Muscle of leg (tissue), 3 donors: ENCODE measurements at regions not wholly inside any gene's neighbourhood (a gene's known extent, or its start where the extent isn't known, plus 50 kb on each side); places are given as distances from the start of the nearest gene placed in this dataset.

Experiments used
- DNase-seq: peaks from one replicate; pipeline ENCODE4 v3.0.0; 2013
- H3K27ac ChIP-seq: one replicate; pipeline ENCODE4 v1.5.1; 2013; ENCODE audit warnings: mild to moderate bottlenecking, low read length, control low read depth
- H3K27me3 ChIP-seq: one replicate; pipeline ENCODE4 v1.6.1; 2013; ENCODE audit warnings: low read length; ENCODE audit not compliant: control insufficient read depth, insufficient read depth
- H3K36me3 ChIP-seq: one replicate; pipeline ENCODE4 v1.6.1; 2013; ENCODE audit warnings: low read length; ENCODE audit not compliant: control insufficient read depth, insufficient read depth
- H3K4me1 ChIP-seq: one replicate; pipeline ENCODE4 v1.6.1; 2013; ENCODE audit warnings: low read length; ENCODE audit not compliant: control insufficient read depth, insufficient read depth
- H3K4me3 ChIP-seq: one replicate; pipeline ENCODE4 v1.5.1; 2013; ENCODE audit warnings: low read length, control low read depth
- H3K9me3 ChIP-seq: replicated peaks from 2 replicates; pipeline ENCODE4 v1.6.1; 2013; ENCODE audit warnings: low read depth, low read length; ENCODE audit not compliant: control insufficient read depth
- WGBS: methylation state at CpG from one replicate; pipeline ENCODE4 v1.1.5; 2013; ENCODE audit warnings: missing lambda C conversion rate; ENCODE audit not compliant: insufficient coverage; 5-methylcytosine and 5-hydroxymethylcytosine counted together

DNA sequence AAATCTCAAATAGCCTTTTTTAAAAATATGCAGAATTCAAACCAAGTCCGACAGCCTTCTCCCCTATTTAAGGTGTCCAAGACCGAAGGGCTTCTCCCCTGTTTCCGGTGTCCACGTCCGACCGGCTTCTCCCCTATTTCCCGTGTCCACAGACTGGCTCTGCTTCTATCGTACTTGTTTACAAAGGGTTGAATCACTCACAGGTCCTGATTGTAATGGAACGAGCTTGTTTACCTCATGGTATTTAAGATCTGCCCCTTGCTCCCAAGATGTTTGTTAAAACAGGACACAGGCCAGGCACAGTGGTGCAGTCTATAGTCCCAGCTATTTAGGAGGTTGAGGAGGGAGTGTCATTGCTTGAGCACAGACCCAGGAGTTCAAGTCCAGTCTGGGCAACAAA, 90.4 kb upstream of the ROBO2 start:
- H3K36me3 ChIP-seq: no peaks in the 10 kb centered on the region
- no peak overlapping the region for H3K27ac ChIP-seq
- H3K27me3 ChIP-seq: no peaks in the 10 kb centered on the region
- H3K4me1 ChIP-seq: no peaks in the 10 kb centered on the region
- 92% methylated on average over 9 of the region's 9 CpGs for WGBS
- H3K9me3 ChIP-seq: no peaks in the 10 kb centered on the region
- no peak for DNase-seq
- H3K4me3 ChIP-seq: no peak overlapping the region

DNA sequence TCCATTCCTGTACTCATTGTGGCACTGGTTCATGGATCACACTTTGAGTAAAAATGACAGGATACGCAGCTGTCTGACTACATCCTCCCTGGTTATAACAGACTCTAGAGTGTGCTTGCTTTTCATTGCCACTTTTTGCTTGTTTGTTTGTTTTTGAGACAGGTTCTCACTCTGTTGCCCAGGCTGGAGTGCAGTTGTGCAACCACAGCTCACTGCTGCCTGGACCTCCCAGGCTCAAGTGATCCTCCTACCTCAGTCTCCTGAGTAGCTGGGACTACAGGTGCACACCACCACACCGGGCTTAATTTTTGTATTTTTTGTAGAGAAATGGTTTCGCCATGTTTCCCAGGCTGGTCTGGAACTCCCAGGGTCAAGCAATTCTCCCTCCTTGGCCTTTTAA, 89.3 kb upstream of the ROBO2 start:
- Histone ChIP-seq H3K9me3 (no peaks in the 10 kb centered on the region), H3K36me3 (no peaks in the 10 kb centered on the region), H3K27ac (no peak overlapping the region), H3K27me3 (no peaks in the 10 kb centered on the region), H3K4me3 (no peak overlapping the region), H3K4me1 (no peaks in the 10 kb centered on the region)
- DNase-seq: no peak
- no CpG with 5 or more reads among the region's 3 CpGs for WGBS

DNA sequence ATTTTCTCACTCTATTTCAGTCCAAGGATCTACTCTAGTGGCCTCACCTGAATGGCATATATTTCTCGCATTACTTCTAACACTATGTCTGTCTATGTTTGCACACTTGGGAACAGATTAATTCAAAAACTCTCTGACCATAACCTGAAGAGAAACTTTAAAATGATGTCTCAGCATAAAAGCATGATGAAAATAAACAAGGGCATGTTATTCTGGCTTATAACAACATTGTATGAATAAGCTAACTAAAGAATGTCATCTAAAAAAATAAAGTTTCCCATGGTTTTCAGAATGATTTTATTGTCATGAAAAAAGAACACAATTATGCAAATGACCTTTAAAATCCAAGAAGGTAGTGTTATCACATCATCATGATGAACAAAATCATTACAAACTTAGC, 85.5 kb upstream of the ROBO2 start:
- Histone ChIP-seq H3K27me3 (no peaks in the 10 kb centered on the region), H3K9me3 (no peaks in the 10 kb centered on the region), H3K4me1 (no peaks in the 10 kb centered on the region), H3K36me3 (no peaks in the 10 kb centered on the region), H3K4me3 (no peak overlapping the region), H3K27ac (no peak overlapping the region)
- WGBS: no CpG with 5 or more reads among the region's 1 CpG
- no peak for DNase-seq

DNA sequence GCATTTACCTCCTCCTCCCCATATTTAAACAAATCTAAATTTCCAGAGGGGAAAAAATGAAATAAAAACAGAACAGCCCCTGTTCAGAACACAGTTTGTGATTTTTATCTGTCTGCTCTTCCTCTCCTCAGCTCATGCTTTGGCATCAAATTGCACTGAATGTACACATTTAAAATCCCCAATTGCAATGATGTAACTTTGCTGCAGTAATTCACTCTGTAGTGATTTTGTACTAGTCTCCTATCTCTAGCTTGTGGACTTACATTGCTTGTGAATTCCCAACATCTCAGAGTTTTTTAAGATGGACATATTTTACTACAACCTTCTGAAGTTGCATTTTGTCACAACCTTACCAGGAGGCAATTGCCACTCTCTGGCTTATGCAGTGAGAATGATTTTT, 81.6 kb upstream of the ROBO2 start:
- Histone ChIP-seq H3K4me3 (no peak overlapping the region), H3K27ac (peak overlapping the region; percentile 39), H3K4me1 (no peaks in the 10 kb centered on the region), H3K9me3 (no peaks in the 10 kb centered on the region), H3K27me3 (no peaks in the 10 kb centered on the region), H3K36me3 (no peaks in the 10 kb centered on the region)
- peak; percentile 80 for DNase-seq

DNA sequence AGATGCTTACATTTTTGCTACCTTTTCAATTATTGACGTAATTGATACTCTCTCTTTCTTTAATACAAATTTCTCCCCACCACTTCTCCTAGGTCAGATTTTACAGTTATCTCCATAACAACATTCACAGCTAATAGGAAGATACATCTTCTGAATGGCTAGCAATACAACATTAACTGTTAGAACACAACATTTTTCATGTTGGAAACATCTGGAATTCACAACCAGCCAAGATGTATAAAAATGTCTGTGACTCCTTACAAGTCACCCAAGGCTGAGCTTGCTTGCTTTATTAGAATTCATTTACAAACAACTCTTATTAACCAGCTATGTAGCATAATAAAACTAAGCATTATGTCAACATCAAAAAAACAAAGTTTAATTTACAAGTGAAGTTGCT, 81.0 kb upstream of the ROBO2 start:
- no peaks in the 10 kb centered on the region for H3K27me3 ChIP-seq
- DNase-seq: peak; percentile 63
- no CpG with 5 or more reads among the region's 1 CpG for WGBS
- no peaks in the 10 kb centered on the region for H3K4me1 ChIP-seq
- H3K27ac ChIP-seq: peak overlapping the region; percentile 39
- H3K9me3 ChIP-seq: no peaks in the 10 kb centered on the region
- no peak overlapping the region for H3K4me3 ChIP-seq
- H3K36me3 ChIP-seq: no peaks in the 10 kb centered on the region

DNA sequence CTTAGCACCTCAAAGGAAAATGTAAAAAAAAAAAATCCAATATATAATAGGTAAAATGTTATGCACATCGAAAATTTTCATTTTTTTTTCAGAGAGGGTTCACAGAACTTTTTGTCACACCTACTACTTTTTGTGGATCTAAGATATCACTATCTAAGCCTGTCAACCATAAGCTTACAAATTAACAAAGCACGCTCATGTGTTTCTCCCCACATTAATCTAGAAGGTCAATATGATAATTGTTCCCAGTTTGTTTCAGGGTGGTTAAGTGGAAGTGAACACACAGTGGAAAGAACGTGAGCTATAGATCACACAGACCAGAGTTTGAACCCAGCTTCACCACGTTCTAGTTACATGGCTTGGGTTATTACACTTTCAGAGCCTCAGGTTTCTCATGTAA, 78.6 kb upstream of the ROBO2 start:
- H3K27me3 ChIP-seq: no peaks in the 10 kb centered on the region
- WGBS: 33% methylated on average over 1 of the region's 4 CpGs

DNA sequence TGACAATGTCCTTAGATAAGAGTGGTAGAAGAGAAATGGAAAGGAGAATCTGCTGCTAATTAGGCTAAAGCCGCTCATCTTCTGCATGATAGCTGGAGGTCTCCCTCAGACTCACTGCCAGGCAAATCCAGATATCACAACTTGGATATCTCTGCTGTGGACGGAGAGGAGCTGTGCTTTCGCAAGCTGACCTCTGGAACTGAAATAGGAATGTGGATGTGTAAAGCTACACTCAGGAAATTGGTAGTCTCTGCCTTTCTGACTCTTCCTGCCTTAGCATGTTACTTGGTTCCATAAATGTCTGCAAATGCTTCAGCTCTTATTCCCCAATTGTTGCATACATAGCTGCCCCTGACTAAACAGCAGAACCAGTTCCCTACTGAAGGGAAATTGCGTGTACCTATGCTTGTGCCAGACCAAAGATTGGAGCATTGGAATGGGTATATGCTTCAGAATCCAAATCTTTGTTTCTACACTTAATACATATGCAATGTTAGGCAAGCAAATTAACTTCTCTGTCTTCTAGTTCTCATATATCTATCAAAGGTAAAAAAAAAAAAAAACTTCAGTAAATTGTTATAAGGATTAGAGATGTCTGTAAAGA, 74.7 kb upstream of the ROBO2 start:
- no peaks in the 10 kb centered on the region for H3K36me3 ChIP-seq
- H3K4me3 ChIP-seq: no peak overlapping the region
- H3K4me1 ChIP-seq: no peaks in the 10 kb centered on the region
- H3K9me3 ChIP-seq: no peaks in the 10 kb centered on the region
- no peaks in the 10 kb centered on the region for H3K27me3 ChIP-seq
- DNase-seq: no peak
- H3K27ac ChIP-seq: no peak overlapping the region
- no CpG with 5 or more reads among the region's 4 CpGs for WGBS

More for the DNA sequence above, 78.6 kb upstream of the ROBO2 start:
- DNase-seq: no peak
- H3K9me3 ChIP-seq: no peaks in the 10 kb centered on the region
- H3K36me3 ChIP-seq: no peaks in the 10 kb centered on the region
- H3K4me1 ChIP-seq: no peaks in the 10 kb centered on the region
- no peak overlapping the region for H3K27ac ChIP-seq
- H3K4me3 ChIP-seq: no peak overlapping the region

DNA sequence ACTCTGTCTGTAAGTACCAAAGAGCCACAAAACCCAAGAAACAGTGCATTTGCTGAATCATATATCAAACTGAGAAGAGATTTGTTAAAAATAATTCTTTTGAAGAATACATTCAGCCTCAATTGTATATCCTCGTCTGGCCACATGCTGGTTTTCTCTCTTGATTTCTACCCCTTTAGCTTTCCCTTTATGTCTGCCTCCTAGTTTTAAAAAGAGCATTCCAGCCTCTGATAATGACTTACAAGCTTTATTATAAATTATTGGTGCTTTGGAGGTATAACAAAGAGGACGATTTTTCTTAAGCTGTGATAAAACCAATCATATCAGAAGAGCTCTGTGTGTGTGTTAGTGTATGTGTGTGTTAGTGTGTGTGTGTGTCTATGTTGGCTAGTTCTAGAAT, 70.4 kb upstream of the ROBO2 start:
- no peaks in the 10 kb centered on the region for H3K27me3 ChIP-seq
- no peaks in the 10 kb centered on the region for H3K36me3 ChIP-seq
- no peak overlapping the region for H3K27ac ChIP-seq
- no peaks in the 10 kb centered on the region for H3K9me3 ChIP-seq
- no peak for DNase-seq
- H3K4me3 ChIP-seq: no peak overlapping the region
- no CpG with 5 or more reads among the region's 2 CpGs for WGBS
- H3K4me1 ChIP-seq: no peaks in the 10 kb centered on the region

DNA sequence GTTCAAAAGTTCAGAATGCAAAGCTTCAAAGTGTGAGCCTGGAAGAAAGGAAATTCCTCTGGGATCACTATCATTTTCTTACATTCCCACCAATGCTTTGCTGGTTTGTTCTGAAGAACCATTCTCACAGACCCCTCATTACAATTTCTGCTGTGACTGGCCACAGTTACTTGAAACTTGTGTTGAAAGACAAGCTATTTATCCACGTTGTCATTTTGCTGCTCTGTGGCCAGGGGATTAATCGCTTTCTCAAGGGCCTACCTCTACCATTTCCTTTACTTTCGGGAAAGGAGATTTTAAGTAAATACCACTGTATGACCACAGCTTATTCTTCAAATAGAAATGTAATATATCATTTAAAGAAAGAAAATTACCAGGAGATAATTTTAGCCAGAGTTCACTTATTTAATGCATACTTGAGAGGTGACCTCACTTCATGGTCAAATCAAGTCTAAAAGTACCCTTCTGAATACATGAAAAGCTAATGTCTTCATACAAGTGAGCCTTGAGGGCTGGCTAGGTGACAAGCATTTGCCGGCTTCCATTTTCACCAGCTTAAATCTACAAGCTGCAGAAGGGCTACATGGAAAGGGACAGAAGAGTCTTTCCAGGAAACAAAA, 69.8 kb upstream of the ROBO2 start:
- no peak overlapping the region for H3K27ac ChIP-seq
- H3K9me3 ChIP-seq: no peaks in the 10 kb centered on the region
- H3K4me3 ChIP-seq: no peak overlapping the region
- no CpG with 5 or more reads among the region's 4 CpGs for WGBS
- H3K4me1 ChIP-seq: no peaks in the 10 kb centered on the region
- no peaks in the 10 kb centered on the region for H3K36me3 ChIP-seq
- H3K27me3 ChIP-seq: no peaks in the 10 kb centered on the region
- DNase-seq: no peak

DNA sequence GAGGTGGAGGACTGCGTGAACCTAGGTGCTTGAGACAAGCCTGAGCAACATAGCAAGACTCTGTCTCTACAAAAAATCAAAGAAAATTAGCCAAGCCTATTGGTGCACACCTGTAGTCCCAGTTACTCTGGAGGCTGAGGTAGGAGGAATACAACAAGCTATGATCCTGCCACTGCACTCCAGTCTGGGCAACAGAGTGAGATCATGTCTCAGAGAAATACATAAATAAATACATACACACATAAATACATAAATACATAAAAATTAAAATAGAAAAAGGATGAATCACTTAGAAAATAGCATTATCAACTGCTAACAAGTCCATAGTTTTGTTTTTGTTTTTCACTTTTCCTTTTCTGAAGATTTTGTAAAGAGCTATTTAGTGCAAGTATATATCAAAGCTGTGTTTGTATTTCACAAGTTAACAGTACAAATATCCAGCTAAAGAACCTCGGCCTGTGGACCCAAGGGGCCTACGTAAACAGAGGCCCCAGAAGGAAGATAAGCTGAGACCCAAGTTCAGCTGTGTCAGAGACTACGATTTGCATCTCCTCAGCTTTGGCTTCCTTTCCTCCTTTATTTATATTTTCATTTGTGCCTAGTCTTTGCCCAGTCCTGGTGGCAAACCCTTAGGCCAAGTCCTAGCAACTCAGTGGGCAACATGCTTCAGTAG, 67.1 kb upstream of the ROBO2 start:
- no peaks in the 10 kb centered on the region for H3K9me3 ChIP-seq
- H3K27ac ChIP-seq: no peak overlapping the region
- no peaks in the 10 kb centered on the region for H3K27me3 ChIP-seq
- H3K4me3 ChIP-seq: no peak overlapping the region
- WGBS: 19% methylated on average over 3 of the region's 4 CpGs
- DNase-seq: no peak
- no peaks in the 10 kb centered on the region for H3K4me1 ChIP-seq
- no peaks in the 10 kb centered on the region for H3K36me3 ChIP-seq
